ENCODE measurements at regions not wholly inside any gene's neighbourhood (a gene's known extent, or its start where the extent isn't known, plus 50 kb on each side); places are given as distances from the start of the nearest gene placed in this dataset.
"Not testable (repeated sequence)": the region's sequence is repeated elsewhere in the genome, so short reads cannot be mapped to it uniquely, and the experiment has no call there.

DNA sequence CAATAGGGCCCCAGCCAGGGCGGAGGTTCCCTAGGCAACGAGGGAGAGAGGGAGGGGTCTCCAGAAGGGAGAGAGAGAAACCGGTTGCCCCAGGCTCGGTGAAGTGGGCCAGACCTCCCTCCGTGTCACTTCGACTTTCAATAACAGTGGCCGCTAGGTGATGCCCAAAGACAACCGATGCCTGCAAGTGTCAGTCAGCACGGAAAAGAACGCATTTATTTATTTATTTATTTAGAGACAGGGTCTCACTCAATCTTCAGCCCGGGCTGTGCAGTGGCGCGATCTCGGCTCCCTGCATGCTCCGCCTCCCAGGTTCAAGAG lies 1504.1 kb upstream of the DEFB115 start:
- CTCF ChIA-PET; H3K4me3 ChIP-seq (ENCODE audit: control insufficient read depth in 1 of 7, extremely low read depth in 1 of 7, insufficient read depth in 4 of 7, low read depth in 2 of 7, low read length in 6 of 7); POLR2A ChIA-PET; H3K36me3 ChIP-seq (ENCODE audit: control insufficient read depth in 4 of 4, insufficient read depth in 4 of 4, low read length in 3 of 4); H3K4me1 ChIP-seq (ENCODE audit: control extremely low read depth in 1 of 4, control insufficient read depth in 4 of 4, insufficient read depth in 4 of 4, low read length in 3 of 4); DNase-seq; H3K9me3 ChIP-seq (ENCODE audit: control extremely low read depth in 1 of 5, control insufficient read depth in 4 of 5, insufficient read depth in 2 of 5, low read depth in 1 of 5, low read length in 4 of 5); H3K27me3 ChIP-seq (replicated peaks in 2 of 5; ENCODE audit: control insufficient read depth in 4 of 5, insufficient read depth in 5 of 5, low read length in 4 of 5); H3K27ac ChIP-seq (ENCODE audit: insufficient read depth in 1 of 2, low read depth in 1 of 2, low read length in 2 of 2, poor library complexity in 1 of 2, severe bottlenecking in 2 of 2): not testable (repeated sequence)
- 80% methylated on average over 15 of the region's 15 CpGs for whole genome bisulfite sequencing (ENCODE audit: insufficient coverage)

DNA sequence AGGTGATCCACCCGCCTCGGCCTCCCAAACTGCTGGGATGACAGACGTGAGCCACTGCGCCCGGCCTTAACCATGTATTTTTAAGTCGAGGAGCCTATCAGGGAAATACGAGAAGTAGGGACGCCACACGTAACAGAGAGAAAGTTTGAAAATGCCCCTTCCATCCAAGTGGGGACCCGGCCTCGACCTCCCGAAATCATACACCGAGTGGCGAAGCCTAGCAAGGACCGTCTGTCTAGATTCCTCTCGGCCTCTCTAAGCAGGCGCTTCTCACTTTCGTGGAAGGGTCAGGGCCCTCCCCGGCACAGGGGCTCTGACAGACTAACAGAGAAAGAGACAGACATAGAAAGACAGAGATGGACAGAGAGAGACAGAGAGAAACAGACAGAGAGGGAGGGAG lies 1503.6 kb upstream of the DEFB115 start:
- H3K27ac ChIP-seq (ENCODE audit: insufficient read depth in 1 of 2, low read depth in 1 of 2, low read length in 2 of 2, poor library complexity in 1 of 2, severe bottlenecking in 2 of 2); CTCF ChIA-PET; DNase-seq; H3K9me3 ChIP-seq (ENCODE audit: control extremely low read depth in 1 of 5, control insufficient read depth in 4 of 5, insufficient read depth in 2 of 5, low read depth in 1 of 5, low read length in 4 of 5); H3K4me1 ChIP-seq (ENCODE audit: control extremely low read depth in 1 of 4, control insufficient read depth in 4 of 4, insufficient read depth in 4 of 4, low read length in 3 of 4); H3K27me3 ChIP-seq (replicated peaks in 2 of 5; ENCODE audit: control insufficient read depth in 4 of 5, insufficient read depth in 5 of 5, low read length in 4 of 5); H3K4me3 ChIP-seq (ENCODE audit: control insufficient read depth in 1 of 7, extremely low read depth in 1 of 7, insufficient read depth in 4 of 7, low read depth in 2 of 7, low read length in 6 of 7); POLR2A ChIA-PET; H3K36me3 ChIP-seq (ENCODE audit: control insufficient read depth in 4 of 4, insufficient read depth in 4 of 4, low read length in 3 of 4): not testable (repeated sequence)
- WGBS (ENCODE audit: insufficient coverage): 87% methylated on average over 19 of the region's 19 CpGs

DNA sequence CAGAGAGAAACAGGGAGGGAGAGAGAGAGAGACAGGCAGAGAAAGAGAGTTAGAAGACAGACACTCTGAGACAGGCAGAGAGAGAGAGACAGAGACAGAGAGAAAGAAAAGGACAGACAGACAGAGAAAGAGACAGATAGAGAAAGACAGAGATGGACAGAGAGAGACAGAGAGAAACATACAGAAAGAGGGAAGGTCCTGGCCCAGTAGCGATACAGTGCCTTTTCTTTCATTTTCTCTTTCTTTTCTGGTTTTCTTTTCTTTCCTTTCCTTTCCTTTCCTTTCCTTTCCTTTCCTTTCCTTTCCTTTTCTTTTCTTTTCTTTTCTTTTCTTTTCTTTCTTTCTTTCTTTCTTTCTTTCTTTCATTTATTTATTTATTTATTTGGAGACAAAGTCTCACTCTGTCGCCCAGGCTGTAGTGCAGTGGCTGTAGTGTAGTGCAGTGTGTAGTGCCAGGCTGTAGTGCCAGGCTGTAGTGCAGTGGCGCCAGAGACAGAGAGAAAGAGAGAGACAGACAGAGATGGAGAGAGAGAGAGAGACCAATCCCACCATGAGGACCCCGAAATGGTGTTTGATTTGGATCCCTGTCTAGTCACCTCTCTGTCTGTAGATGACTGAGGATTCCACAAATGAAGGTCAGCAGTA lies 1501.5 kb upstream of the DEFB115 start:
- POLR2A ChIA-PET; DNase-seq; H3K27me3 ChIP-seq (replicated peaks in 2 of 5; ENCODE audit: control insufficient read depth in 4 of 5, insufficient read depth in 5 of 5, low read length in 4 of 5); H3K9me3 ChIP-seq (ENCODE audit: control extremely low read depth in 1 of 5, control insufficient read depth in 4 of 5, insufficient read depth in 2 of 5, low read depth in 1 of 5, low read length in 4 of 5); H3K4me1 ChIP-seq (ENCODE audit: control extremely low read depth in 1 of 4, control insufficient read depth in 4 of 4, insufficient read depth in 4 of 4, low read length in 3 of 4); H3K4me3 ChIP-seq (ENCODE audit: control insufficient read depth in 1 of 7, extremely low read depth in 1 of 7, insufficient read depth in 4 of 7, low read depth in 2 of 7, low read length in 6 of 7); CTCF ChIA-PET; H3K27ac ChIP-seq (ENCODE audit: insufficient read depth in 1 of 2, low read depth in 1 of 2, low read length in 2 of 2, poor library complexity in 1 of 2, severe bottlenecking in 2 of 2); H3K36me3 ChIP-seq (ENCODE audit: control insufficient read depth in 4 of 4, insufficient read depth in 4 of 4, low read length in 3 of 4): not testable (repeated sequence)
- 58% methylated on average over 2 of the region's 4 CpGs for WGBS (ENCODE audit: insufficient coverage)

DNA sequence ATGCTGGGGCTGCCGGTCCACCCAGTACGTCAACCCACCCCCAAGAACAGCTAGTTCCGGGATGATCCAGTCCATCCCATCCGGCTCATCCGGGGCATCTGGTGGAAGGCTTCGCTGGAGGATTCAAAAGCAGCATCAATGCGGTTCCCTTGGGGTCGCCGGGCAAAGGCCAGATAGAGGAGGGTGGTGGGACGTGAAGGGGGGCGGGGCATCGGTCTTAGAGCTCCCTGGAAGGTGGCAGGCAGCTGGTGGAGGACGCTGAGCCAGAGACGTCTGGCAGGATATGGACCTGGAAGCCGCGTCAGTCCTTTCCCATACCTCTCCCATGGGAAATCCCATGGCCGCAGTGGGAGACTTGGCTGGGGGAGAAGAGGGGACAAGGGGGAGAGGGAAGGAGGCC lies 1500.8 kb upstream of the DEFB115 start:
- Histone ChIP-seq H3K36me3 (ENCODE audit: control insufficient read depth in 4 of 4, insufficient read depth in 4 of 4, low read length in 3 of 4) (no peaks in the 10 kb centered on the region), H3K27ac (ENCODE audit: insufficient read depth in 1 of 2, low read depth in 1 of 2, low read length in 2 of 2, poor library complexity in 1 of 2, severe bottlenecking in 2 of 2) (no peak overlapping the region), H3K4me3 (ENCODE audit: control insufficient read depth in 1 of 7, extremely low read depth in 1 of 7, insufficient read depth in 4 of 7, low read depth in 2 of 7, low read length in 6 of 7) (no peak overlapping the region), H3K27me3 (replicated peaks in 2 of 5; ENCODE audit: control insufficient read depth in 4 of 5, insufficient read depth in 5 of 5, low read length in 4 of 5) (no peaks in the 10 kb centered on the region), H3K4me1 (ENCODE audit: control extremely low read depth in 1 of 4, control insufficient read depth in 4 of 4, insufficient read depth in 4 of 4, low read length in 3 of 4) (no peaks in the 10 kb centered on the region), H3K9me3 (ENCODE audit: control extremely low read depth in 1 of 5, control insufficient read depth in 4 of 5, insufficient read depth in 2 of 5, low read depth in 1 of 5, low read length in 4 of 5) (peaks cover 0 to 5% (median 0%) of the 10 kb centered on the region in 5 experiments)
- DNase-seq: no peak
- CTCF ChIA-PET: no interaction called here
- POLR2A ChIA-PET: no interaction called here
- 94% methylated on average over 7 of the region's 17 CpGs for WGBS (ENCODE audit: insufficient coverage)

DNA sequence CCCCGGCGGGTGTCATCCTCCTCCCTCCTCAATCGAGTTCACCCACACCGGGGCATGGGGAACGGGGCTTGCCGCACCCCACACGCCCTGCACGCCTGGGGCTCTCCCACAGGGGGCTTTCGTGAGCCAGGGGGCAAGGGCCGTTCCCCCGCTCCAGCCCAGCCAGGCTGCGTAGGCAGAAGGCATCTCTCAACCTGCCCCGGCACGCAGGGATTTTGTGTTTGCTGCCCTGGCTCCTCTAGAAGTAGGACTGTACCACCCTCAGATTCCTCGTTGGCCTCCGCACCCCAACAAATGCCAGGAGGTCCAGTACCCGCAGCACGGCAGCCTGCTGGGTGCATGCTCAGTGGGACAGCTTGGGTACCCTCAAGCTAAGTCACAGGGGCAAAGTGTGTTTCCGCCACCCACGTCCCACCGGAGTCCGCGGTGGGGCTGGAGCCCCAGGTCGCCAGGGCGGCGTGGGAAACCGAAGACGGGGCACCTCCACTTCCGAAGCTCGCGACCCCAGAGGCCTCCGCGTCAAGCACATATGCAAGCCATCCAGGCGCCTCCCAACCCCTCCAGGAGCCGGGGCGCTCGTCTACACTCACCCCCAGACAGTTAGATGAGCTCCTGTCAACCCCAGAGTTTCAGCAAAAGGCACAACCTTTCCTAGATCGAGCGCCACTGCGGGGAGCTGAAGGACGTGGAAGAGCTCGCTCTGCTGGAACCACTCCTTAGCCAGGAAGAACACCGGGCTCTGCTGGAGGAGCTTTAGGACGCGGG lies 1495.7 kb upstream of the DEFB115 start:
- H3K4me1 ChIP-seq (ENCODE audit: control extremely low read depth in 1 of 4, control insufficient read depth in 4 of 4, insufficient read depth in 4 of 4, low read length in 3 of 4); POLR2A ChIA-PET; H3K4me3 ChIP-seq (ENCODE audit: control insufficient read depth in 1 of 7, extremely low read depth in 1 of 7, insufficient read depth in 4 of 7, low read depth in 2 of 7, low read length in 6 of 7); H3K27ac ChIP-seq (ENCODE audit: insufficient read depth in 1 of 2, low read depth in 1 of 2, low read length in 2 of 2, poor library complexity in 1 of 2, severe bottlenecking in 2 of 2); DNase-seq; CTCF ChIA-PET; H3K36me3 ChIP-seq (ENCODE audit: control insufficient read depth in 4 of 4, insufficient read depth in 4 of 4, low read length in 3 of 4); H3K27me3 ChIP-seq (replicated peaks in 2 of 5; ENCODE audit: control insufficient read depth in 4 of 5, insufficient read depth in 5 of 5, low read length in 4 of 5): not testable (repeated sequence)
- peaks cover 0 to 10% (median 2%) of the 10 kb centered on the region in 5 experiments for H3K9me3 ChIP-seq (ENCODE audit: control extremely low read depth in 1 of 5, control insufficient read depth in 4 of 5, insufficient read depth in 2 of 5, low read depth in 1 of 5, low read length in 4 of 5)
- 75% methylated on average over 29 of the region's 45 CpGs for WGBS (ENCODE audit: insufficient coverage)

DNA sequence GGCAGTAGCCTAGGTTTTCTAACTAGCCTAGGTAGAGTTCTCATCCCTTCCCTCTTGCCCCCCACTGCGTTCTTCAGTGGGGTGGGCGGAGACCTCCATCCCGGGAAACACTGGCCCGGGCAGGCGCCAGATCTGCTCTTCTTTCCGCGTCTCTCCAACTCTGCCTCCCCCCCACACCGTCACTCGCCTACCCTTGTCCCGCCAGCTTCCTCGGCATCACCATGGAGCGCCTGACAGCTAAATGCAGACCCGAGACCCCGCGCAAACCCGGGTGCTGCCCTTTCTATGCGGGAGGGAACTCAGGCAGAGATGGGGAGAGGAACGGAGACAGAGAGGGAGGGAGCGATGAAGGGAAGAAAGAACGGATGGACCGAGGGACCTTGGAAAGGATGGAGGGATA lies 1494.8 kb upstream of the DEFB115 start:
- no peak for DNase-seq
- ChIA-PET POLR2A (no interaction called here), CTCF (no interaction called here)
- Histone ChIP-seq H3K36me3 (ENCODE audit: control insufficient read depth in 4 of 4, insufficient read depth in 4 of 4, low read length in 3 of 4) (no peaks in the 10 kb centered on the region), H3K27me3 (replicated peaks in 2 of 5; ENCODE audit: control insufficient read depth in 4 of 5, insufficient read depth in 5 of 5, low read length in 4 of 5) (peaks cover 0 to 5% (median 0%) of the 10 kb centered on the region in 5 experiments), H3K4me3 (ENCODE audit: control insufficient read depth in 1 of 7, extremely low read depth in 1 of 7, insufficient read depth in 4 of 7, low read depth in 2 of 7, low read length in 6 of 7) (no peak overlapping the region), H3K4me1 (ENCODE audit: control extremely low read depth in 1 of 4, control insufficient read depth in 4 of 4, insufficient read depth in 4 of 4, low read length in 3 of 4) (no peaks in the 10 kb centered on the region), H3K27ac (ENCODE audit: insufficient read depth in 1 of 2, low read depth in 1 of 2, low read length in 2 of 2, poor library complexity in 1 of 2, severe bottlenecking in 2 of 2) (no peak overlapping the region), H3K9me3 (ENCODE audit: control extremely low read depth in 1 of 5, control insufficient read depth in 4 of 5, insufficient read depth in 2 of 5, low read depth in 1 of 5, low read length in 4 of 5) (peaks cover 0 to 10% (median 2%) of the 10 kb centered on the region in 5 experiments)
- WGBS (ENCODE audit: insufficient coverage): 67% methylated on average over 15 of the region's 21 CpGs

DNA sequence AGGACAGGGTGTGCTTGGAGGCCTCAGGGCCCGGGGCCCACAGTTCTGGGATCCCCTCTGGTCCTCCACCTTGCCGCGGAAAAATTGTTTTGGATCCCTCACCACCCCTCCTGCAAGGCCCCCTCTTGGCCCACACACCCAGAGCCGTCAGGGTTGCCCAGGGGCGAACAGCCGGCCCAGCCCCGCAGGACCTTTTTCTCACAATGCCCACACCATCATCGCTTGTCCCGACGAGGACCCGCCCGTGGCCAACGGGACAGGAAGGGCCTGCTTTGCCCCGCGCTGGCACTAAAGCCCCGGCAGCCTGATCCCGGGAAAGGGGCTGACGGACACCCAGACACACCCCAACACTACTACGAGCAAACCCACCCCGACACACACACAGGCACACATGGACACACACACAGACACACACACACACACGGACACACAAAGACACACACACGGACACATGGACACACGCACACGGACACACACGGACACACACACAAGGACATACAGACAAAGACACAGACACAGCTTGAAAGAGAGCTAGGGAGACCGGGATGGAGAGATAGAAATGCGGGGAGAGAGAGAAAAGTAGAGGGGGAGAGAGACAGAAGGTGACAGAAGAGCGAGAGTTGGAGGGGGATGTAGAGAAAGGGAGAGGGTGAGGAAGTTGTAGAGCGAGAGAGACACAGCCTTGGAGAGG lies 1493.5 kb upstream of the DEFB115 start:
- ChIA-PET POLR2A (no interaction called here), CTCF (no interaction called here)
- Histone ChIP-seq H3K36me3 (ENCODE audit: control insufficient read depth in 4 of 4, insufficient read depth in 4 of 4, low read length in 3 of 4) (no peaks in the 10 kb centered on the region), H3K27me3 (replicated peaks in 2 of 5; ENCODE audit: control insufficient read depth in 4 of 5, insufficient read depth in 5 of 5, low read length in 4 of 5) (peaks cover 0 to 5% (median 0%) of the 10 kb centered on the region in 5 experiments), H3K27ac (ENCODE audit: insufficient read depth in 1 of 2, low read depth in 1 of 2, low read length in 2 of 2, poor library complexity in 1 of 2, severe bottlenecking in 2 of 2) (no peak overlapping the region), H3K4me1 (ENCODE audit: control extremely low read depth in 1 of 4, control insufficient read depth in 4 of 4, insufficient read depth in 4 of 4, low read length in 3 of 4) (no peaks in the 10 kb centered on the region), H3K9me3 (ENCODE audit: control extremely low read depth in 1 of 5, control insufficient read depth in 4 of 5, insufficient read depth in 2 of 5, low read depth in 1 of 5, low read length in 4 of 5) (peaks cover 0 to 10% (median 2%) of the 10 kb centered on the region in 5 experiments), H3K4me3 (ENCODE audit: control insufficient read depth in 1 of 7, extremely low read depth in 1 of 7, insufficient read depth in 4 of 7, low read depth in 2 of 7, low read length in 6 of 7) (no peak overlapping the region)
- WGBS (ENCODE audit: insufficient coverage): 79% methylated on average over 8 of the region's 29 CpGs
- no peak for DNase-seq
